Esophagus muscularis mucosa (tissue), 3 donors: ENCODE measurements at regions not wholly inside any gene's neighbourhood (a gene's known extent, or its start where the extent isn't known, plus 50 kb on each side); places are given as distances from the start of the nearest gene placed in this dataset.

Experiments used
- POLR2A ChIP-seq: fragments of 450-650 bp; IDR thresholded peaks from one replicate; pipeline ENCODE4 v1.6.1; 2017; ENCODE audit warnings: antibody characterized with exemption, moderate library complexity, mild to moderate bottlenecking, low read depth
- POLR2AphosphoS5 ChIP-seq, 2 donors: sonication (generic); formaldehyde crosslinking; IDR thresholded peaks; one replicate each; pipeline ENCODE4 v1.6.1; 2017; ENCODE audit warnings: antibody characterized with exemption in 2 of 2
- TF ChIP-seq, protein P1 (sequence below), 3 experiments: fragments of 200-600 bp in 2 of 3; fragments of 450-650 bp in 1 of 3; sonication (generic) in 2 of 3; IDR thresholded peaks; one replicate each; pipeline ENCODE4 v1.5.1; 2017 to 2019; ENCODE audit warnings: antibody characterized with exemption in 3 of 3, mild to moderate bottlenecking in 2 of 3, moderate library complexity in 1 of 3

GRCh38 chr12:89258240-89258969 is 93.9 kb downstream of the DUSP6 start:
- TF ChIP-seq, protein P1, sequence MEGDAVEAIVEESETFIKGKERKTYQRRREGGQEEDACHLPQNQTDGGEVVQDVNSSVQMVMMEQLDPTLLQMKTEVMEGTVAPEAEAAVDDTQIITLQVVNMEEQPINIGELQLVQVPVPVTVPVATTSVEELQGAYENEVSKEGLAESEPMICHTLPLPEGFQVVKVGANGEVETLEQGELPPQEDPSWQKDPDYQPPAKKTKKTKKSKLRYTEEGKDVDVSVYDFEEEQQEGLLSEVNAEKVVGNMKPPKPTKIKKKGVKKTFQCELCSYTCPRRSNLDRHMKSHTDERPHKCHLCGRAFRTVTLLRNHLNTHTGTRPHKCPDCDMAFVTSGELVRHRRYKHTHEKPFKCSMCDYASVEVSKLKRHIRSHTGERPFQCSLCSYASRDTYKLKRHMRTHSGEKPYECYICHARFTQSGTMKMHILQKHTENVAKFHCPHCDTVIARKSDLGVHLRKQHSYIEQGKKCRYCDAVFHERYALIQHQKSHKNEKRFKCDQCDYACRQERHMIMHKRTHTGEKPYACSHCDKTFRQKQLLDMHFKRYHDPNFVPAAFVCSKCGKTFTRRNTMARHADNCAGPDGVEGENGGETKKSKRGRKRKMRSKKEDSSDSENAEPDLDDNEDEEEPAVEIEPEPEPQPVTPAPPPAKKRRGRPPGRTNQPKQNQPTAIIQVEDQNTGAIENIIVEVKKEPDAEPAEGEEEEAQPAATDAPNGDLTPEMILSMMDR (IDR thresholded peaks at IDR 0.05) = no peak
- TF ChIP-seq POLR2A (no peak), POLR2AphosphoS5 (IDR thresholded peaks at IDR 0.05) (no peak)
